ENCODE measurements at regions not wholly inside any gene's neighbourhood (a gene's known extent, or its start where the extent isn't known, plus 50 kb on each side); places are given as distances from the start of the nearest gene placed in this dataset.

DNA sequence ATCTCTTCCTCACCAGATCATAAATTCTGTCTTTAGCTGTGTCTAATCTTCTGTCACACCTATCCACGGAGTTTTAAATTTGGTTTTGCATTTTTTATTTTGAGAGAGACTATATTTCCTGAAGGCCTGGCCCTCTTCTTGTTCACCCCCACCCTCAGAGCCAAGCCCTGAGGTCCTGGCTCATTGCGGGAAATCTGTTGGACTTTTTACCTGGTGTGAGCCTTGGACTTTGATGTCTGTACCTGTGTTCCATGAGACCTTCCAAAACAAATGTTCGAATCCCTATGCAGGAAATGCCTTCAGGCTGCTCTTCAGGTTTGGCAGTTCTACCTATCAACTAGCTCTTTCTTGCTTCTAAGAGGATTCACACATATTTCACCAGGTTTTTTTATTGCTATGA is 175.2 kb upstream of the GRB10 start:
- Histone ChIP-seq H3K4me1 (ENCODE audit: control insufficient read depth in 1 of 2, insufficient read depth in 2 of 2, low read depth in 1 of 2, low read length in 1 of 2) (0 out of 4 replicates have a peak, but pooled peaks cover 0 to 5% of the 10 kb centered on the region in 2 experiments), H3K4me2 (no peak overlapping the region), H3K36me3 (replicated peaks in 1 of 2; ENCODE audit: control insufficient read depth in 1 of 2, insufficient read depth in 2 of 2, low read length in 1 of 2) (no peaks in the 10 kb centered on the region), H3K9me3 (no peaks in the 10 kb centered on the region), H3K9ac (no peak overlapping the region), H3K27ac (ENCODE audit: low read depth in 2 of 2, low read length in 1 of 2) (no peak overlapping the region), H4K20me1 (ENCODE audit: insufficient read depth) (no peaks in the 10 kb centered on the region), H3K27me3 (ENCODE audit: insufficient read depth) (peaks cover 27% of the 10 kb centered on the region), H3K4me3 (ENCODE audit: low read depth in 2 of 2, low read length in 1 of 2) (no peak overlapping the region), H3K79me2 (ENCODE audit: insufficient read depth) (no peaks in the 10 kb centered on the region), H3F3A (replicated peaks; ENCODE audit: insufficient read depth) (no peaks in the 10 kb centered on the region), H3K9me2 (no peaks in the 10 kb centered on the region), H2AFZ (ENCODE audit: low read depth) (no peak overlapping the region)
- POLR2A ChIA-PET = no interaction called here
- no peak for DNase-seq
- CTCF ChIA-PET = interaction anchor here (0.5 to 1.0 kb wide), 2 partner anchors 205 to 546 kb away, joined by 3 to 6 read pairs; no protein-coding TSS in a partner anchor
- 27% methylated on average over 3 of the region's 3 CpGs for WGBS (ENCODE audit: low lambda C conversion rate)
- TF ChIP-seq FOXJ3 (CRISPR knock-in tag; IDR thresholded peaks at IDR 0.05) (no peak), TCF12 (IDR thresholded peaks at IDR 0.05) (no peak), JUND (IDR thresholded peaks at IDR 0.05) (no peak), EP300 (IDR thresholded peaks at IDR 0.05; ENCODE audit: borderline replicate concordance in 1 of 2, low read depth in 1 of 2, low read length in 1 of 2) (no peak), FOXM1 (IDR thresholded peaks at IDR 0.05; ENCODE audit: low read depth) (no peak), TAF1 (IDR thresholded peaks at IDR 0.05; ENCODE audit: borderline replicate concordance, low read depth, low read length) (no peak), ELF1 (IDR thresholded peaks at IDR 0.05) (no peak), RXRA (IDR thresholded peaks at IDR 0.05; ENCODE audit: borderline replicate concordance, low read depth) (no peak), POLR2AphosphoS5 (IDR thresholded peaks at IDR 0.05; ENCODE audit: low read depth, low read length) (no peak), NFIC (IDR thresholded peaks at IDR 0.05; ENCODE audit: borderline replicate concordance) (no peak), GATA2 (CRISPR knock-in tag; IDR thresholded peaks at IDR 0.05) (no peak), CHD2 (IDR thresholded peaks at IDR 0.05; ENCODE audit: low read length, partially characterized antibody) (no peak), FOSL2 (IDR thresholded peaks at IDR 0.05; ENCODE audit: borderline replicate concordance, low read depth) (no peak), RCOR1 (IDR thresholded peaks at IDR 0.05; ENCODE audit: low read length) (no peak), MEF2A (IDR thresholded peaks at IDR 0.05; ENCODE audit: borderline replicate concordance, low read depth) (no peak)
- TF ChIP-seq, protein P1, sequence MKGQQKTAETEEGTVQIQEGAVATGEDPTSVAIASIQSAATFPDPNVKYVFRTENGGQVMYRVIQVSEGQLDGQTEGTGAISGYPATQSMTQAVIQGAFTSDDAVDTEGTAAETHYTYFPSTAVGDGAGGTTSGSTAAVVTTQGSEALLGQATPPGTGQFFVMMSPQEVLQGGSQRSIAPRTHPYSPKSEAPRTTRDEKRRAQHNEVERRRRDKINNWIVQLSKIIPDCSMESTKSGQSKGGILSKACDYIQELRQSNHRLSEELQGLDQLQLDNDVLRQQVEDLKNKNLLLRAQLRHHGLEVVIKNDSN (IDR thresholded peaks at IDR 0.05; ENCODE audit: borderline replicate concordance, low read depth) = no peak
- TF ChIP-seq, protein P2, sequence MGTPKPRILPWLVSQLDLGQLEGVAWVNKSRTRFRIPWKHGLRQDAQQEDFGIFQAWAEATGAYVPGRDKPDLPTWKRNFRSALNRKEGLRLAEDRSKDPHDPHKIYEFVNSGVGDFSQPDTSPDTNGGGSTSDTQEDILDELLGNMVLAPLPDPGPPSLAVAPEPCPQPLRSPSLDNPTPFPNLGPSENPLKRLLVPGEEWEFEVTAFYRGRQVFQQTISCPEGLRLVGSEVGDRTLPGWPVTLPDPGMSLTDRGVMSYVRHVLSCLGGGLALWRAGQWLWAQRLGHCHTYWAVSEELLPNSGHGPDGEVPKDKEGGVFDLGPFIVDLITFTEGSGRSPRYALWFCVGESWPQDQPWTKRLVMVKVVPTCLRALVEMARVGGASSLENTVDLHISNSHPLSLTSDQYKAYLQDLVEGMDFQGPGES (IDR thresholded peaks at IDR 0.05; ENCODE audit: low read depth, low read length) = no peak

DNA sequence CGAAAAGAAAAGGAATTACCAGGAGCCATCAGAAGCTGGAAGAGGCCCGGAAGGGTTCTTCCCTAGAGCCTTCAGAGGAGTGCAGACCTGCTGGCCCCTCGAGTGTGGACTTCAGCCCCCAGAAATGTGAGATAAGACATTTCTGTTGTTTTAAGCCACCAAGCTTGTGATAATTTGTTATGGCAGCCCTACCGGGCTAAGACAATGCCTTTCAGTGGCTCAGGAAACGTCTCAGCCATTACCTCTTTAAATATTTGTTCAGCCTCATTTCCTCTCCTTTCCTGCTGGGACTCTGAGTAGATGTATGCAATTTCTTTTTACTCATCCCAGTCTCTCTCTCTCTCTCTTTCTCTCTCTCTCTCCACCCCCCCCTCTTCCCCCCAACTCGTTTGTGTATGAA is 174.7 kb upstream of the GRB10 start:
- 9% methylated on average over 6 of the region's 6 CpGs for WGBS (ENCODE audit: low lambda C conversion rate)
- no peak overlapping the region for H3K4me2 ChIP-seq
- CTCF ChIA-PET = no interaction called here
- no peak overlapping the region for H3K9ac ChIP-seq
- no peaks in the 10 kb centered on the region for H3K79me2 ChIP-seq (ENCODE audit: insufficient read depth)
- H3F3A ChIP-seq (replicated peaks; ENCODE audit: insufficient read depth) = no peaks in the 10 kb centered on the region
- no peaks in the 10 kb centered on the region for H3K9me3 ChIP-seq
- H2AFZ ChIP-seq (ENCODE audit: low read depth) = no peak overlapping the region
- peaks cover 27% of the 10 kb centered on the region for H3K27me3 ChIP-seq (ENCODE audit: insufficient read depth)
- no peak overlapping the region for H3K4me3 ChIP-seq (ENCODE audit: low read depth in 2 of 2, low read length in 1 of 2)
- no peaks in the 10 kb centered on the region for H3K9me2 ChIP-seq
- 0 out of 4 replicates have a peak, but pooled peaks cover 0 to 4% of the 10 kb centered on the region in 2 experiments for H3K4me1 ChIP-seq (ENCODE audit: control insufficient read depth in 1 of 2, insufficient read depth in 2 of 2, low read depth in 1 of 2, low read length in 1 of 2)
- H4K20me1 ChIP-seq (ENCODE audit: insufficient read depth) = no peaks in the 10 kb centered on the region
- no peak overlapping the region for H3K27ac ChIP-seq (ENCODE audit: low read depth in 2 of 2, low read length in 1 of 2)
- no peak for DNase-seq
- H3K36me3 ChIP-seq (replicated peaks in 1 of 2; ENCODE audit: control insufficient read depth in 1 of 2, insufficient read depth in 2 of 2, low read length in 1 of 2) = no peaks in the 10 kb centered on the region
- POLR2A ChIA-PET = no interaction called here
- TF ChIP-seq EZH2phosphoT487 (IDR thresholded peaks at IDR 0.05; ENCODE audit: borderline replicate concordance, low read depth) (no peak), MEF2A (IDR thresholded peaks at IDR 0.05; ENCODE audit: borderline replicate concordance, low read depth) (no peak), CHD2 (IDR thresholded peaks at IDR 0.05; ENCODE audit: low read length, partially characterized antibody) (no peak), FOXJ3 (CRISPR knock-in tag; IDR thresholded peaks at IDR 0.05) (no peak), RXRA (IDR thresholded peaks at IDR 0.05; ENCODE audit: borderline replicate concordance, low read depth) (no peak), SMC3 (IDR thresholded peaks at IDR 0.05; ENCODE audit: low read depth, low read length) (no peak), YY1 (IDR thresholded peaks at IDR 0.05; ENCODE audit: low read depth) (no peak), FOXM1 (IDR thresholded peaks at IDR 0.05; ENCODE audit: low read depth) (no peak), POLR2AphosphoS5 (IDR thresholded peaks at IDR 0.05; ENCODE audit: low read depth, low read length) (no peak)
- TF ChIP-seq, protein P1 (IDR thresholded peaks at IDR 0.05; ENCODE audit: borderline replicate concordance, low read depth) = no peak
- TF ChIP-seq, protein P3, sequence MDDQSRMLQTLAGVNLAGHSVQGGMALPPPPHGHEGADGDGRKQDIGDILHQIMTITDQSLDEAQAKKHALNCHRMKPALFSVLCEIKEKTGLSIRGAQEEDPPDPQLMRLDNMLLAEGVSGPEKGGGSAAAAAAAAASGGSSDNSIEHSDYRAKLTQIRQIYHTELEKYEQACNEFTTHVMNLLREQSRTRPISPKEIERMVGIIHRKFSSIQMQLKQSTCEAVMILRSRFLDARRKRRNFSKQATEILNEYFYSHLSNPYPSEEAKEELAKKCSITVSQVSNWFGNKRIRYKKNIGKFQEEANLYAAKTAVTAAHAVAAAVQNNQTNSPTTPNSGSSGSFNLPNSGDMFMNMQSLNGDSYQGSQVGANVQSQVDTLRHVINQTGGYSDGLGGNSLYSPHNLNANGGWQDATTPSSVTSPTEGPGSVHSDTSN (IDR thresholded peaks at IDR 0.05) = no peak
- TF ChIP-seq, protein P4, sequence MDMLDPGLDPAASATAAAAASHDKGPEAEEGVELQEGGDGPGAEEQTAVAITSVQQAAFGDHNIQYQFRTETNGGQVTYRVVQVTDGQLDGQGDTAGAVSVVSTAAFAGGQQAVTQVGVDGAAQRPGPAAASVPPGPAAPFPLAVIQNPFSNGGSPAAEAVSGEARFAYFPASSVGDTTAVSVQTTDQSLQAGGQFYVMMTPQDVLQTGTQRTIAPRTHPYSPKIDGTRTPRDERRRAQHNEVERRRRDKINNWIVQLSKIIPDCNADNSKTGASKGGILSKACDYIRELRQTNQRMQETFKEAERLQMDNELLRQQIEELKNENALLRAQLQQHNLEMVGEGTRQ (IDR thresholded peaks at IDR 0.05; ENCODE audit: borderline replicate concordance, low read depth, low read length) = no peak

Data from SK-N-SH (cell line).